WTC11 (cell line): ENCODE measurements at regions not wholly inside any gene's neighbourhood (a gene's known extent, or its start where the extent isn't known, plus 50 kb on each side); places are given as distances from the start of the nearest gene placed in this dataset.

ENCODE experiments used
- ATAC-seq: fragments of 200-7000 bp; cut with Tn5 transposase; 2 replicates; pipeline ENCODE4 v1.10.0; 2021; ENCODE audit warnings: mild to moderate bottlenecking, moderate library complexity
- CTCF ChIA-PET: fragments of 300-600 bp; sonication (Branson Sonifier 250); formaldehyde crosslinking; loops from one replicate; lab custom pipeline; 2021; ENCODE audit warnings: antibody characterized with exemption; lab: Charles Lee
- POLR2A ChIA-PET: fragments of 350-600 bp; sonication (Branson Sonifier 250); formaldehyde crosslinking; loops from one replicate; lab custom pipeline; 2021; ENCODE audit warnings: antibody characterized with exemption; lab: Charles Lee
- DNase-seq: peaks from one replicate; pipeline ENCODE4 v3.0.0; 2021; ENCODE audit warnings: low spot score
- H3K27ac Mint-ChIP-seq: 2 replicates; pipeline ENCODE4 v1.8.0; 2021; ENCODE audit warnings: mixed read lengths
- H3K27me3 Mint-ChIP-seq: 2 replicates; pipeline ENCODE4 v1.8.0; 2021; ENCODE audit warnings: low read depth, mild to moderate bottlenecking, moderate library complexity, mixed read lengths
- H3K36me3 Mint-ChIP-seq: 2 replicates; pipeline ENCODE4 v1.8.0; 2021; ENCODE audit warnings: mixed read lengths
- H3K4me1 Mint-ChIP-seq: 2 replicates; pipeline ENCODE4 v1.8.0; 2022; ENCODE audit warnings: mixed read lengths
- H3K4me3 Mint-ChIP-seq: 2 replicates; pipeline ENCODE4 v1.8.0; 2021; ENCODE audit warnings: mild to moderate bottlenecking, moderate library complexity, mixed read lengths
- H3K9me3 Mint-ChIP-seq: 2 replicates; pipeline ENCODE4 v1.8.0; 2021; ENCODE audit warnings: mixed read lengths
- CREB1 ChIP-seq: sonication (generic); formaldehyde crosslinking; IDR thresholded peaks from 2 replicates; pipeline ENCODE4 v1.8.0; 2023; ENCODE audit warnings: mild to moderate bottlenecking, missing genetic modification reagents
- ELF4 ChIP-seq: sonication (generic); formaldehyde crosslinking; IDR thresholded peaks from 2 replicates; pipeline ENCODE4 v1.8.1; 2022; ENCODE audit warnings: low read depth, mild to moderate bottlenecking, moderate library complexity, missing genetic modification reagents
- EMX1 ChIP-seq: fragments of 250-450 bp; sonication (Bioruptor Pico); IDR thresholded peaks from 2 replicates; pipeline ENCODE4 v1.8.0; 2021; ENCODE audit warnings: mild to moderate bottlenecking
- FOXK1 ChIP-seq: sonication (generic); formaldehyde crosslinking; IDR thresholded peaks from 2 replicates; pipeline ENCODE4 v1.8.0; 2022; ENCODE audit warnings: mild to moderate bottlenecking, moderate library complexity, missing genetic modification reagents
- GRHL2 ChIP-seq: fragments of 250-450 bp; sonication (Bioruptor Pico); IDR thresholded peaks from 2 replicates; pipeline ENCODE4 v1.8.0; 2022; ENCODE audit warnings: mild to moderate bottlenecking, moderate library complexity; ENCODE audit not compliant: insufficient replicate concordance, severe bottlenecking
- MXD4 ChIP-seq: fragments of 250-450 bp; sonication (Bioruptor Pico); IDR thresholded peaks from 2 replicates; pipeline ENCODE4 v1.8.0; 2021; ENCODE audit warnings: mild to moderate bottlenecking, moderate library complexity, borderline replicate concordance
- NR3C1 ChIP-seq: sonication (generic); formaldehyde crosslinking; conservative IDR thresholded peaks from 2 replicates; pipeline ENCODE4 v1.8.1; 2023; ENCODE audit warnings: low read depth, mild to moderate bottlenecking, missing genetic modification reagents
- OVOL2 ChIP-seq: fragments of 250-450 bp; sonication (Bioruptor Pico); IDR thresholded peaks from 2 replicates; pipeline ENCODE4 v1.9.0; 2021; ENCODE audit warnings: mild to moderate bottlenecking, borderline replicate concordance
- RORB ChIP-seq: fragments of 250-450 bp; sonication (Bioruptor Pico); IDR thresholded peaks from 2 replicates; pipeline ENCODE4 v1.9.0; 2021; ENCODE audit warnings: mild to moderate bottlenecking
- SMAD3 ChIP-seq: sonication (generic); formaldehyde crosslinking; IDR thresholded peaks from 2 replicates; pipeline ENCODE4 v1.8.0; 2022; ENCODE audit warnings: missing genetic modification reagents, mild to moderate bottlenecking, borderline replicate concordance
- SMAD4 ChIP-seq: sonication (generic); formaldehyde crosslinking; IDR thresholded peaks from 2 replicates; pipeline ENCODE4 v1.8.0; 2022; ENCODE audit warnings: mild to moderate bottlenecking, missing genetic modification reagents
- TCF7 ChIP-seq: sonication (generic); formaldehyde crosslinking; IDR thresholded peaks from 2 replicates; pipeline ENCODE4 v1.8.0; 2022; ENCODE audit warnings: mild to moderate bottlenecking, low read depth, missing genetic modification reagents, moderate library complexity
- TEAD1 ChIP-seq: sonication (generic); formaldehyde crosslinking; IDR thresholded peaks from 2 replicates; pipeline ENCODE4 v1.8.0; 2022; ENCODE audit warnings: mild to moderate bottlenecking, missing genetic modification reagents
- ZNF232 ChIP-seq: sonication (generic); formaldehyde crosslinking; IDR thresholded peaks from 2 replicates; pipeline ENCODE4 v1.8.0; 2022; ENCODE audit warnings: mild to moderate bottlenecking, missing genetic modification reagents
- TF ChIP-seq, protein P1 (sequence below): fragments of 250-450 bp; sonication (Bioruptor Pico); IDR thresholded peaks from 2 replicates; pipeline ENCODE4 v1.8.0; 2021; ENCODE audit warnings: mild to moderate bottlenecking
- TF ChIP-seq, protein P2 (sequence below): sonication (generic); formaldehyde crosslinking; IDR thresholded peaks from 2 replicates; pipeline ENCODE4 v1.8.0; 2022; ENCODE audit warnings: missing genetic modification reagents
- TF ChIP-seq, protein P3 (sequence below): sonication (generic); formaldehyde crosslinking; IDR thresholded peaks from 2 replicates; pipeline ENCODE4 v1.8.0; 2022; ENCODE audit warnings: mild to moderate bottlenecking, missing genetic modification reagents
- TF ChIP-seq, protein P4 (sequence below): fragments of 250-450 bp; sonication (Bioruptor Pico); conservative IDR thresholded peaks from 2 replicates; pipeline ENCODE4 v1.9.0; 2021; ENCODE audit warnings: mild to moderate bottlenecking

DNA sequence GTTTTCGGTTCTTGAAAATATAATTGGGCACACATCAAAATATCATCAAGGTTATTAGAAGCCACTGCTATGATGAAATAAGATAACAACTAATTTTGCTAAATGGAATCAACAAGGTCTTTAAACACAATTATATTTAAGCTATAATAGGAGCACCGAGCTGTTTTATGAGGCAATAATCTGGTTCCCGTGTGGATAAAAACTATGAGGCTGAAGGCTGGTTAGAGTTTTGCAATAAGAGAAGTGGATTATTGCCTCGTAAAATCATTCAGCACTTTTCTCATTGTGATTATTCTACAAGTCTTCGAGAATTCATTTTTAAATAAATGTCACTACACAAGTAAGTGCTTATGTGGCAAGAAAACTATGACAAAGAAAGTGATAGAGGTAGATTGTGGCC is 975.7 kb upstream of the ADGRL2 start (continued):
- no peak for TF ChIP-seq ZNF232 (CRISPR knock-in tag)
- TF ChIP-seq TCF7 (CRISPR knock-in tag) = no peak
- TF ChIP-seq, protein P1, sequence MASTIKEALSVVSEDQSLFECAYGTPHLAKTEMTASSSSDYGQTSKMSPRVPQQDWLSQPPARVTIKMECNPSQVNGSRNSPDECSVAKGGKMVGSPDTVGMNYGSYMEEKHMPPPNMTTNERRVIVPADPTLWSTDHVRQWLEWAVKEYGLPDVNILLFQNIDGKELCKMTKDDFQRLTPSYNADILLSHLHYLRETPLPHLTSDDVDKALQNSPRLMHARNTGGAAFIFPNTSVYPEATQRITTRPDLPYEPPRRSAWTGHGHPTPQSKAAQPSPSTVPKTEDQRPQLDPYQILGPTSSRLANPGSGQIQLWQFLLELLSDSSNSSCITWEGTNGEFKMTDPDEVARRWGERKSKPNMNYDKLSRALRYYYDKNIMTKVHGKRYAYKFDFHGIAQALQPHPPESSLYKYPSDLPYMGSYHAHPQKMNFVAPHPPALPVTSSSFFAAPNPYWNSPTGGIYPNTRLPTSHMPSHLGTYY (CRISPR knock-in tag) = no peak
- TF ChIP-seq ELF4 (CRISPR knock-in tag) = no peak
- TF ChIP-seq, protein P2, sequence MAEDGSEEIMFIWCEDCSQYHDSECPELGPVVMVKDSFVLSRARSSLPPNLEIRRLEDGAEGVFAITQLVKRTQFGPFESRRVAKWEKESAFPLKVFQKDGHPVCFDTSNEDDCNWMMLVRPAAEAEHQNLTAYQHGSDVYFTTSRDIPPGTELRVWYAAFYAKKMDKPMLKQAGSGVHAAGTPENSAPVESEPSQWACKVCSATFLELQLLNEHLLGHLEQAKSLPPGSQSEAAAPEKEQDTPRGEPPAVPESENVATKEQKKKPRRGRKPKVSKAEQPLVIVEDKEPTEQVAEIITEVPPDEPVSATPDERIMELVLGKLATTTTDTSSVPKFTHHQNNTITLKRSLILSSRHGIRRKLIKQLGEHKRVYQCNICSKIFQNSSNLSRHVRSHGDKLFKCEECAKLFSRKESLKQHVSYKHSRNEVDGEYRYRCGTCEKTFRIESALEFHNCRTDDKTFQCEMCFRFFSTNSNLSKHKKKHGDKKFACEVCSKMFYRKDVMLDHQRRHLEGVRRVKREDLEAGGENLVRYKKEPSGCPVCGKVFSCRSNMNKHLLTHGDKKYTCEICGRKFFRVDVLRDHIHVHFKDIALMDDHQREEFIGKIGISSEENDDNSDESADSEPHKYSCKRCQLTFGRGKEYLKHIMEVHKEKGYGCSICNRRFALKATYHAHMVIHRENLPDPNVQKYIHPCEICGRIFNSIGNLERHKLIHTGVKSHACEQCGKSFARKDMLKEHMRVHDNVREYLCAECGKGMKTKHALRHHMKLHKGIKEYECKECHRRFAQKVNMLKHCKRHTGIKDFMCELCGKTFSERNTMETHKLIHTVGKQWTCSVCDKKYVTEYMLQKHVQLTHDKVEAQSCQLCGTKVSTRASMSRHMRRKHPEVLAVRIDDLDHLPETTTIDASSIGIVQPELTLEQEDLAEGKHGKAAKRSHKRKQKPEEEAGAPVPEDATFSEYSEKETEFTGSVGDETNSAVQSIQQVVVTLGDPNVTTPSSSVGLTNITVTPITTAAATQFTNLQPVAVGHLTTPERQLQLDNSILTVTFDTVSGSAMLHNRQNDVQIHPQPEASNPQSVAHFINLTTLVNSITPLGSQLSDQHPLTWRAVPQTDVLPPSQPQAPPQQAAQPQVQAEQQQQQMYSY (CRISPR knock-in tag) = no peak
- TF ChIP-seq, protein P3, sequence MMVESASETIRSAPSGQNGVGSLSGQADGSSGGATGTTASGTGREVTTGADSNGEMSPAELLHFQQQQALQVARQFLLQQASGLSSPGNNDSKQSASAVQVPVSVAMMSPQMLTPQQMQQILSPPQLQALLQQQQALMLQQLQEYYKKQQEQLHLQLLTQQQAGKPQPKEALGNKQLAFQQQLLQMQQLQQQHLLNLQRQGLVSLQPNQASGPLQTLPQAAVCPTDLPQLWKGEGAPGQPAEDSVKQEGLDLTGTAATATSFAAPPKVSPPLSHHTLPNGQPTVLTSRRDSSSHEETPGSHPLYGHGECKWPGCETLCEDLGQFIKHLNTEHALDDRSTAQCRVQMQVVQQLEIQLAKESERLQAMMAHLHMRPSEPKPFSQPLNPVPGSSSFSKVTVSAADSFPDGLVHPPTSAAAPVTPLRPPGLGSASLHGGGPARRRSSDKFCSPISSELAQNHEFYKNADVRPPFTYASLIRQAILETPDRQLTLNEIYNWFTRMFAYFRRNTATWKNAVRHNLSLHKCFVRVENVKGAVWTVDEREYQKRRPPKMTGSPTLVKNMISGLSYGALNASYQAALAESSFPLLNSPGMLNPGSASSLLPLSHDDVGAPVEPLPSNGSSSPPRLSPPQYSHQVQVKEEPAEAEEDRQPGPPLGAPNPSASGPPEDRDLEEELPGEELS (CRISPR knock-in tag) = no peak
- TF ChIP-seq FOXK1 = no peak
- no peak for TF ChIP-seq NR3C1 (CRISPR knock-in tag)
- no peak for TF ChIP-seq SMAD4

DNA sequence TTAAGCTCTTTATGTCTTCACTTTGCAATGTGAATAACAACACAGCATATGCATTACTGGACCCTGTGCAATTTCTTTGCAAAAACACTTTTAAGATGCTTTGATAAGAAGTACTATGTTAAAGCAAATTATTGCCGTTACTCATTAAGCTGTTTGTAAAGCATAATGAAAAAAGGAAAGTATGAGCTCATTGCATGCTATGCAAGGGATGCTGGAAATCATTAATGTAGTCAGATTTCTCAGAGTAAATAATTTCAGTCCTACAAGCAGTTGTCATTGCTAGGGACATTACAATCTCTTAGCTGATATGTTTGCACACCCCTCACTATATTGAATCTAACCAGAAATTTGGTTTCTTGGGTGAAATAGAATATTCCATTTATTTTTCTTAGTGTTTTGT is 982.5 kb upstream of the ADGRL2 start:
- POLR2A ChIA-PET = no interaction called here
- DNase-seq = no peak
- H3K4me1 Mint-ChIP-seq = peaks cover 28% of the 10 kb centered on the region
- TF ChIP-seq ELF4 (CRISPR knock-in tag) = no peak
- TF ChIP-seq SMAD3 (CRISPR knock-in tag) = no peak
- TF ChIP-seq, protein P2 (CRISPR knock-in tag) = no peak
- TF ChIP-seq OVOL2 (CRISPR knock-in tag) = no peak
- no peak for TF ChIP-seq CREB1 (CRISPR knock-in tag)
- no peak for TF ChIP-seq EMX1 (CRISPR knock-in tag)
- no peak for TF ChIP-seq GRHL2 (CRISPR knock-in tag)
- TF ChIP-seq TEAD1 (CRISPR knock-in tag) = no peak
- no peak for TF ChIP-seq ZNF232 (CRISPR knock-in tag)
- TF ChIP-seq, protein P4, sequence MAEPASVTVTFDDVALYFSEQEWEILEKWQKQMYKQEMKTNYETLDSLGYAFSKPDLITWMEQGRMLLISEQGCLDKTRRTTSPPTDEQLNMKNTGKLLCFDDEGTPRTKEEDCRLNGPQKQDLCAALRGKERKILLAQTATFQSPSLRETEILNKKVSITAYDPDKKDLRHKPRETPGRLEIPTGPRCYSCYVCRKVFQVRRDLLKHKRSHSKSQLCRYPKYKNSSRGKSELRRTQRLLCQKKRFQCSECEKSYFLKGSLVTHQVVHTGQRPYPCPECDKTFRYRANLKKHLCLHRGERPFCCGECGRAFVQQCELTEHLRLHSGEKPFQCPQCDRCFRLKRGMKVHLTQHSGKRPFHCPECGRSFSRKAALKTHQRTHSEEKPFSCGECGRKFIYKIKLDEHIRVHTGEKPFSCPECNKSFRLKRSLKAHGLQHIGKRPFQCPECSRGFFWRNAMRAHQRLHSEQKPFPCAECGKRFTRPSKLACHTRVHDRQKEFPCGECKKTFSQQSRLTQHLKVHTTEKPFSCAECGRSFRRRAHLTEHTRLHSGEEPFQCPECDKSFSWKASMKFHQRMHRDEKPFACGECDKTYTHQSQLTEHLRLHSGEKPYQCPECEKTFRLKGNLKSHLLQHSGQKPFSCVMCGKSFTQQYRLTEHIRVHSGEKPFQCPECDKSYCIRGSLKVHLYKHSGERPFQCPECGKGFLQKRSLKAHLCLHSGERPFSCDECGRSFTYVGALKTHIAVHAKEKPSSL (CRISPR knock-in tag) = no peak
- TF ChIP-seq RORB (CRISPR knock-in tag) = no peak
- TF ChIP-seq MXD4 (CRISPR knock-in tag) = no peak
- TF ChIP-seq, all 79 proteins: peak for 0
- no peak for ATAC-seq
- H3K36me3 Mint-ChIP-seq = no peaks in the 10 kb centered on the region
- H3K9me3 Mint-ChIP-seq = no peaks in the 10 kb centered on the region
- no peaks in the 10 kb centered on the region for H3K27me3 Mint-ChIP-seq
- H3K27ac Mint-ChIP-seq = no peak overlapping the region
- CTCF ChIA-PET = no interaction called here
- H3K4me3 Mint-ChIP-seq = no peak overlapping the region
